HG02973 (cell line): ENCODE measurements at regions not wholly inside any gene's neighbourhood (a gene's known extent, or its start where the extent isn't known, plus 50 kb on each side); places are given as distances from the start of the nearest gene placed in this dataset.
"Not testable (repeated sequence)": the region's sequence is repeated elsewhere in the genome, so short reads cannot be mapped to it uniquely, and the experiment has no call there.

Experiments
- ATAC-seq: cut with Tn5 transposase; IDR thresholded peaks from one replicate; pipeline ENCODE4 v1.9.1; 2021; ENCODE audit warnings: moderate library complexity; ENCODE audit not compliant: unreplicated experiment

DNA sequence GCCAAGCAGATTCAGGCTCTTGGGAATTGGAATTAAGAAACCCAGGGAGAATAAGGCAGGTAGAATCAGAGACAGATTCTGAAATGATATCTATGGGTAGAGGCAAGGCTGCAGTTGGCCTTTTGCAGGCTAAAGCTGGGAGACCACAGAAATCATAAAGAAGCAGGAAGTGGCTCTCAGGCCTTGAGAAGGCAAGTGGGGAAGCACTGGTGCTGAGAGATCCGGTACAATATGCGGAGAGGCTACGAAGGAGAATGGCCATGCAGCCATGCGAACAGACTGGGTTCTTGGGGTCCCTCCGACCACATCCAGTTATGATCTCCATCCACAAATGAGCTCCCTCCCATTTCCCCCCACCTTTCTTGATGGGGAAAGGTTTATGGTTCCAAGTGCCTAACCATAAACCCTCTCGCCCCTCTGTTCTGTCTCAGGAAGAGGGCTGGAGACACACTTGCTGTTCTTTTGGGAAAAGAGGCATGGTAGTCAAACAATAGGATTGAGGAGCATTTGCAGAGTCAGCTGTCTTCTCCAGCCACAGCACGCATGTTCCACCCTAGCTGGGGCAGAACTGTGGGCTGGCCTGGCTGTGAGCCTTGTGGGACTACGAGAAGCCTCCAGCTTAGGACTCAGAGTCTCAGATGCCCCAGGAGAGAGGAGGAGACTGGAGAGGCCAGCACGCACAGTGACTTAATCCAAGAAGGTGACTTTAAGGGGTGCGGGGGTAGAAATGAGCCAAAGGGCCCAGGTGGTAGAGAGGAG lies 99.6 kb downstream of the RPLP1 start:
- ATAC-seq: no peak

DNA sequence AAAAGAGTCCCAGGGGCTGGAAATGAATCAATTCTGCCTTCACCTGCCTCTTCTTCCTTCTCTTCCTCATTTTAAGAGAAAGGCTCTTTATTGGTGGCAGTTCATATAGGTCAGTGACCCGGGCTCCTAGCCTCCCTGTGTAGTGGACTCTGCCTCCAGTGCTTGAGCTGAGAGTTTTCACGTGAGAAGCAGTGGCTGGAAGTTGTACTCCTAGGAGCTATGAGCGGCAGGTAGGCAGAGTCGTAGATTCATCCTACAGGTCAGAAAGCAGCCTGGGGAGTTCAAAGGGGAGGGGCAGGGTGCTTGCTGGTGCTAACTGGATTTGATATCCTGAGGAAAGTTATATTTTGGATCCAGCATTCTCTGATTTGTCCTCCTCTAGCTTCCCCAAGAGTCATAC lies 101.1 kb downstream of the RPLP1 start:
- no peak for ATAC-seq

DNA sequence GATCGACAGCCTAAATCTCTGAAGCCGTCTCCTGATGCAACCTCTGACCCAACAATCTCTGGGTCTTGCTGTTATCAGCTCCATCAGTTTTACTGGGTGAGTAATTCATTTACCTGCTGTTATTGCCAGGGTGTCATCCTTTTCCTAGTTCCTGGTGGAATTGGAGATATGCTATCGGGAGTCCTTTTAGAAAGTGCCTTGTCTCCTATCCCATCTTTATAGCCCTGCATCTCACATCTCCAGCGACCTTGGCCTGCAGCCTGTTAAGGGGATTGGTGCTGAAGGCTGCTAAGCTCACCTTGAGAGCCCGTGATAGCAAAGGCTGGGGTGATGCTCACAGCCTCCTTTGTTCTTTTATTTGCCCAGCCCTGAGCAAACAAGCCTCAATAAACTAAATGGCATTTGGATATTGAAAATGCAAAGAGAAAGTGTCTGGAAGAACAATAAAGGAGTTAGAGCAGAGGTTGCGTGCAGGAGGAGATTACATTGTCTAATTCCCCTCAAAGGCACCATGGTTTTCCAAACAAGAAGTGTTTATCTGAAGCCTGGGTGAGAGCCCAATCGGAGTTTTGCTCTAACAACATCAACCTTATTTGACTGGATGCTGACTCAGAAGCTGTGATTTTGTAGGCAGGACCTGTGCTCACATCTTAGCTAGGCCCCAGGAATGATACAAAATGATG lies 101.8 kb downstream of the RPLP1 start:
- ATAC-seq: no peak

DNA sequence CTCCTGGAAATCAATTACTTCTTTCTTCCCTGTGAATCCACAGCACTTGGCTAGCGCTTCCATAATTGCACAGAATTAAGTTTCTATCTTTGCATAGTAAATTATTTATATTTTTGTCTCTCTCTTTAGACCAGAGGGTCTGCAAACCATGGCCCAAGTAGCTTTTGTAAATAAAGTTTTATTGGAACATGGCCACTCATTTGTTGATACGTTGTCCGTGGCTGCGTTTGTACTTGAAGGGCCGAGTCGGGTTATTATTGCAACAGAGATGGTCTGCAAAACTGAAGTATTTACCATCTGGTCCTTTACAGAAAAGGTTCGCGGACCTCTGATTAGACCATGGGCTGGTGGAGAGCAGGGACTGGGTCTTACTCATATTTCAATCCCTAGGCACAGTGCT lies 102.5 kb downstream of the RPLP1 start:
- no peak for ATAC-seq

DNA sequence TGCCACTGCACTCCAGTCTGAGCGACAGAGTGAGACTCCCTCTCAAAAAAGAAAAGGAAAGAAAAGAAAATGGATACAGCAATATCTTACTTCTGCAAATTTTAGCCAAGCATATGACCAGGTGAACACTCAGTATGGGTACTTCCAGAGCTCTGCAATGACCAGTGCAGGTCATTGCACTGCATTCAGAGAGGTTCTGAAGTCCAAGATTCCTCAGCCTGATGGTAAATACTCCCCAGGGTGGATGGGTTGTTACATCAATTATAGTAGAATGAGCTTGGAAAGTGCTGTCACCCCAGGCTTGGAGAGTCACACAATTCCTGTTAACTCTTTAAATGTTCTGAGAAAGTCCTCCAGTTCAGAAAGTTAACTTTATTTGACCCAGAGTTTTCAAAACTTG lies 103.7 kb downstream of the RPLP1 start:
- ATAC-seq: no peak

DNA sequence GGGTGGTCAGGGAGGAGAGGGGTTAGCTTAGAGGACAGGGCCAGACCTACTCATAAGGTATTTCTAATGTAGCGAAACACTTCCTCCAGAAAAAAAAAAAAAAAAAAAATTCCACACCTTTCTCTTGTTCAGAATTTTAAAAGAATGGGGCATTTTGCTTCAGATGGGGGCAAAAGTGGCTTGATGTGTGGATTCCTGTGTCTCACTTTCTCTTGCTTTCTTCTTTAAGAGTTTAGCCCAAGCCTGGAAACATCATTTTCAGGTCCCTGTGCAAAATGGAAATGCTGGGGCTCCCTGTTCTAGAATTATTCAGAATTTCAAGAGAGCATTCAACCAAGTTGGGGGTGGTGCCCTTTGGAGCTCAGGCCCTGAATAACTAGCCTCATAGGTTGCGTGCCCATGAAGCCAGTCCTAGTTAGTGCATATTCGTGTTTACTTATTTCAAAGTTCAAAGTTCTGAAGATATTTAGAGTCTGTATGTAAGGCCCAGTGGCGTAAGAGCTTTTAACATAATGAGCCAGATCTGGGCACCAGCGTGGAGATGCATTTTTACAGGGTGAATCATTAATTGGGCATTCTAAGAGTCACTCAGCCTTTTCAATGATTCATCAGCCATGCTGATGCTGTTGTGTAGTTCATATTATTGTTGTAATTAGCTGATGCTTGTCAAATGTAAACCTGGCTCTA lies 104.5 kb downstream of the RPLP1 start:
- no peak for ATAC-seq

DNA sequence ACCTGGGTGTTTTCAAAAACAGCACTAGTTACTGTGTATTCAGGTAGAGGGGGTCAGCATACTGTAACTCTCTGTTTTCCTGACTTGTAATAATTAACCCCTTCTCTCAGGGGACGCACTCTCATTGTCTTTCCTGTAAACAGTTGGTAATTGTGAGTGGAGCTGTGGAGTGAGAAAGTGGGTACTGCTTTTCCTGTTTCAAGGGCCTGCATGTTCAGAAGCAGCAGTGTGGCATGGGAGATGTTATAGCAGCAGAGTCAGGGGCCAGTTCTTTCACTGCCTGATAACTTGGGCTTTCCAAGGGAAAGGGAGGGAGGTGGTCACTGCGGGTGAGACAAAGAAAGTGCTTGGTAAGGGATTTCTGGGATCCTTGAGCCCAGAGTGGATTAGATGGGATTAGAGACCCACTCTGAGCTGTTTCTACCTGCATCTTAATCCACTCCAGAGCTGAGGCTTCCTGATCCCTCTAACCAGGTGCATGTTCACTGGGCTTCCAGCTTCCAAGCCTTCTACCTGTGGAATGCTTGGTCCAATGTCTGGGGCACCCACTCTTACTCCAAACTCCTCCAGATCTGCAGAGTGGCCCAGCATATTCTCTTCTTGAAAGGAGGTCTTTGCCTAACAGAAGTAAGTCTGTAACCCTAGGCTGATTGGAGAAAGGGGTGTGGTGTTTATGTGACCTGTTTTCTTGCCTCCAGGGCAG lies 105.2 kb downstream of the RPLP1 start:
- no peak for ATAC-seq

DNA sequence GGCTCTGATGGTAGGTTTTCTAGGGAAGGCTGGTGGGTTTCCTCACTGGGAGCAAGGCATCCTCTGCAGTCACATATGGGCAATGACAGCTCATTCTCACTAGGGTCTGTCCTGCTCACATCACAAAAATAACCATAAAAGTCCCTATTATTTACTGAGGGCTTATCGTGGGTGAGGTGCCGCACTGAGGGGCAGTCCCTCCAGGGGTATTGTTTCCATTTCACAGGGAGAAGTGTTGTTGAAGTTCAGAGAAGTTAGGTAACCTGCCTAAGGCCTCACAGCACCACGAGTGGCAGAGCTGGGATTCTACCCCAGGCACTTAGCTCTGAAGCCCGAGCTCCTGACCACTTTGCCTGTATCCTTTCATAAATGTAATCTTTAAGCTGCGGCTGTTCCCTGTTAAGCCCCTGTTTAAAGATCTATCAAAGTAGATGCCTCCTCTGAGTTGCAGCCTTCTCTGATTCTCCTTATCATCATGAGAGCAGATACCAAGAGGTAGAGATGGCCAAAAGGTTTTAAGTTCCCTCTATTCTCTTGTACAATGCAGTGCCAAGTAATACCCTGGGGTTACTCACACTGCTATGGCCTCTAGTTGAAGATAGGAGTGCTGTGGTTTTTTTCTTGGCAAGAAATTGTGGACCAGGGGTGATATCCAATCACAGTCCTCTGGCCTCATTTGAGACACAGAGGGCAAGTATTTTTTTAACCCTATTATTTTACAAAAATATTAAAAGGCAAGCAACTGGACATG lies 107.0 kb downstream of the RPLP1 start:
- ATAC-seq: no peak

DNA sequence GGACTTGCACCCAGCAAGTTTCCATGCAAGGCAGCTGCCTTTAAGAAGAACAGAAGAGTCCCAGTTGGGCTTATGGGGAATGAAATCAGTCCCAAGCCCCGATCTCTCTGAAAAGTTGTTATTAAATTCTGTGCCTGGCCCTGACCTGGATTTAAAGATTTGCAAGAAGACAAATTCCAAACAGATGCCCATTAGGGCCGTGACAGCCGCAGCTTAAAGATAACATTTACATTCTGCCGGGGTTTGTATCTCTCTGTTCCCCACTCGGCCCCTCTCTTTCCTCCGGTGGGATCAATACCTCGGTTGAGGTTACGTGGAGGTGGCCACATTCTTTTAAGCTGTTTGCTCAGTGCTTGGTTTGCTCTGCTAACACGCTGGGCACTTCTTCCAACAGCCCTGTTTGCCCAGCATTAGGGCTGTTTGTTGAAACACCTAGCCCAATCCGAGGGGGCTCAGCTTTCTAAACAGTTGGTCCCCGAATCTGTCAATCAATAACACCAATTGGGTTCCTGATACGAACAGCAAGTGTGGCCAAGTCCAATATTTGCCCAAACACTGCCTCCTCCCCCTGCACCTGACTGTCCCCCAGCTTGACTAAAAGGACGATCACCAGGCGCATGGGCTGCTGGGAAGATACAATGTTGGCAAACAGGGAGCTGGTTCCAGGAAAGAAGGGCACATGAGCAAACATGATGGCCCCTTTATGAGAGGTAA lies 108.6 kb downstream of the RPLP1 start:
- ATAC-seq: no peak

DNA sequence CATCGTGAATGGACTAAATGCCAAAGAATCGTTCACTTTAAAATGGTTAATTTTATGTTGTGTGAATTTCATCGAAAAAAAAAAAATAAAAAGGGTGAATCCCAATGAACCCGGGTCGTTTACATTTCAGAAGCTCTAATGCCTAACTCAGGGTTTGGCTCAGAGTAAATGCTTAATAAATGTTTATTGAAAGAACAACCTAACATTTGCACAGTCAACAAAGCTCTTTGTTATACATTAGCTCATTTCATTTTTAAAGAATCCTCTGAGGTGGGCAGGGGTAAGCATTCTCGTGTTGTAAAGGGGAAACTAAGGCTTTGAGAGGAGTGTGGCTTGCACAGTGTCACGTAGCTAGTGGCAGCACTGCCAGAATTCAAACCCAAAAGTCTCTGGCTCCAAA lies 109.5 kb downstream of the RPLP1 start:
- no peak for ATAC-seq

DNA sequence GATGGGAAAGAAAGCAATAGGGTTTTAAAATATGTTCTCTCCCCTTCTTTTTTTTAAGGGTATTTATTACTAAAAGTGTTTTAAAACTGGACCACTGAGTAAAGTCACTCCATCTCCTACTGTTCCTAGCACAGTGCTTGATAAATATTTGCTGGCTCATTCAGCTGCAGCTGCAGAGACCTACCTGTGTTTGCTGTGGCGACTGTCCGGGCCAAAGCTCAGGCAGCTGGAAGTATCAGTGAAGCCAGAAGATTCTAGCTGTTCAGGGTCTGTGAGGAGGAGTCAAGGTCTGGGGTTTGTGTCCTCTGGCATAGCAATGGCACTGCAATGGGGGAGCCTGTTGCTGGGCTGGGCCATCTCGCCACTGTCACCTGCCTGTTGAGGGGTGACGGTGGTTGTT lies 109.9 kb downstream of the RPLP1 start:
- no peak for ATAC-seq

DNA sequence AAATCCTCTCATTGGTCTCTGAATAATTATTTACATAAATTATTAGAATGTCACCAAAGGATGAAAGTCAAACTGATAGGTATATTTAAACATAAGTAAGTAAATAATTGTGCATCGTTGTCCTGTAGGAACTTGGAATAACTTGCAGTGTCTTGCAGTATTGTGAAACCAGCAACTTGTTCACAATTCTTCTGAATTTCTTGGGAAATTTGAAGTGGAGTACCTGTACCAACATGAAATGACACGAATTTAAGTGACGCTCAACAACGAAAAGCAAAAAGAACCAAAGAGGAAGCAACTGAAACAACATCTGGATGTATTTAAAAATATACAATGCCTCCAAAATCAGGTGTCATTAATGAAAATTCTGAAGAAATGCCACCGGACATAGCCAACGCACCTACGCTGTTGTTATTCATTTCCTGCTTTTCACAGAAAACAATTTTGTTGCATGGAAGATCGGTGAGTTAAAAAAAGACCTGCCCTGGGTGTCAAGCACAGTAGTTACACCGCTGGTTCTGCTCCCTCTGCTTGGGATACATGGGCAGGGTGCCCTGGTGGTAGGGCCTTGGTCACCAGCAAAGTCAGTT lies 112.5 kb downstream of the RPLP1 start:
- ATAC-seq: no peak

DNA sequence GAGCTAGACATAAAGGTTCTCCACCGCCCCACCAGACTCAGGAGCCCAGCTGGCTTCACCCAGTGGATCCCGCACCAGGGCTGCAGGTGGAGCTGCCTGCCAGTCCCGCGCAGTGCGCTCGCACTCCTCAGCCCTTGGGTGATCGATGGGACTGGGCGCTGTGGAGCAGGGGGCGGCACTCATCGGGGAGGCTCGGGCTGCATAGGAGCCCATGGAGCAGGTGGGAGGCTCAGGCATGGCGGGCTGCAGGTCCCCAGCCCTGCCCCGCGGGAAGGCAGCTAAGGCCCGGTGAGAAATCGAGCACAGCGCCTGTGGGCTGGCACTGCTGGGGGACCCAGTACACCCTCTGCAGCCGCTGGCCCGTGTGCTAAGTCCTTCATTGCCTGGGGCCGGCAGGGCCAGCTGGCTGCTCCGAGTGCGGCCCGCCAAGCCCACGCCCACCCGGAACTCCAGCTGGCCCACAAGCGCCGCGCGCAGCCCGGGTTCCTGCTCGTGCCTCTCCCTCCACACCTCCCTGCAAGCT lies 114.7 kb downstream of the RPLP1 start:
- not testable (repeated sequence) for ATAC-seq

DNA sequence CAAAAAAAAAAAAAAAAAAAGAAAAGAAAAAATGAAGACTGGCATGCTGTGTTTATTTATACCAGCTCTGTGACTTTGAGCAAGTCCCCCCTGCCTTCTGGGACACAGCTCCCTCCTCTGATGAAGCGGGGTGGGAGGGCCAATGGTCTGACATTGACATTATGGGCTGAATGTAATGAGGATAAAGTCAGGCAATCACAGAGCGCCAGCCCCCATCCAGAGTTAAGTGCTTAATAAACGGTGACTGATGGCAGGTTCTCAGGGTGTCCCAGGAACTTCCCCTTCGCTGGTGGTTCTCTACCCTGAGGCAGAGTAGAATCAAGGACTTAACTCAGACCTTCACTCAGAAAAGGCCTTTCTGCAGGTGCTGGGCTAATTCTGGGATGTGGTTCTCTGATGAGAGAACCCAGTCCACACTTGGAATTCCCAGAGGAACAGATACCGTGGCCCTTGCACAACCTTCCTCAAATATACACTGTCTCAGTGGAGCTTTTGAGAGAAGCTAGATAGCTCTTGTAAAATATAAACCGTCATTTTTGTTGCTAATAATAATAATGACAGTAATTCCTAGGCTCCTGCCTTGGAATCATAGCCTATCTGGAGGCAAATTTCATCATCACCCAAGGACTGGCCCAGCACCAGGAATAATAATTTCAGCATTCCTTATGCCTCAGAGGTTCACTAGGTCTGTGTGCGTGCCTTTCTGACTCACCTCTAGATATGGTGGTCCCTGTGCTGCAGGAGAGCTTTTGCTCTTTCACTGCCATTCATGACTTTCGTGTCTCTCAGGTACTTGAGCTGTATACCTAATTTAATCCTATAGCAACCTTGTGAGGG lies 115.8 kb downstream of the RPLP1 start:
- ATAC-seq: no peak

DNA sequence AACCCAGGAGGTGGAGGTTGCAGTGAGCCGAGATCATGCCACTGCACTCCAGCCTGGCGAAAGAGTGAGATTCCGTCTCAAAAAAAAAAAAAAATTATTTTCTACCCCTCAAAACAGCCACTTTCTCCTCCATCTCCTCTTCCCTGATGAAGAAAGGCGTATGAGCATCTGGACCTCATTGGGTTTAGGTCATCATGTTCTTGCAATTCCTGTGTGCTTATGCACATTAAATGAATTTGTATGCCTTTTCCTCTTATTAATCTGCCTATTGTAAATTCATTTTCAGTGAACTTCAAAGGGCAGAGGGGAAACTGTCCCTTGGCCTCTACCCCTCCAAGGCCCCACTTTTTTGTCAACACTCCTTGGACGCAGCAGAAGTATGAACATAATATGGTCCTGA lies 117.8 kb downstream of the RPLP1 start:
- ATAC-seq: no peak

DNA sequence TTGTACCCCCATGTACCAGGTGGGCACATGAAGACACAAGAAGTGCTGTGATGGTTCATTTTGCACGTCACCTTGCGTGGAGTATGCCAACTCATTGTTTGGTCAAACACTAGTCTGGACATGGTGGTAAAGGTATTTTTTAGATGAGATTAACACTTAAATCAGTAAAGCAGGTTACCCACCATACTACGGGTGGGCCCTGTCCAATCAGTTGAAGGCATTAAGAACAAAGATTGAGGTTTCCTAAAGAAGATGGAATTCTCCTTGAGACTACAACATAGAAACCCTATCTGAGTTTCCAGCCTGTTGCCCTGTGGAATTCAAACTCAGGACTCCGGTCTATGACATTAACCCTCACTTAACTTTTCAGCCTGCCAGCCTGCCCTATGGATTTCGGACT lies 118.4 kb downstream of the RPLP1 start:
- no peak for ATAC-seq

DNA sequence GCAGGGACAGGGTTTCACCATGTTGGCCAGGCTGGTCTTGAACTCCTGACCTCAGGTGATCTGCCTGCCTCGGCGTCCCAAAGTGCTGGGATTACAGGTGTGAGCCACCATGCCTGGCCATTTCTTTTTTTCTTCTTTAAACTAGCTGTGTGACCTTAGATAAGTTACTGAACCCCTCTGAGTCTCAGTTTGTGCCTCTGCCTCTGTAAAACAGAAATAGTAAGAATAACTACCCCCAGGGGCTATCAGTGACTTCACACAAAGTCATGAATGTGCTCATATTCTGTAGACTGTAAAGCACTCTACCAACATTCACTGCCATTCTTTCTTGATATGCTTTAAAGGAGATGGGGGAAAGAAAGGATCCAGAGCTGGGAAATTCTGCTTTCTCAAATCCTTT lies 120.7 kb downstream of the RPLP1 start:
- not testable (repeated sequence) for ATAC-seq

DNA sequence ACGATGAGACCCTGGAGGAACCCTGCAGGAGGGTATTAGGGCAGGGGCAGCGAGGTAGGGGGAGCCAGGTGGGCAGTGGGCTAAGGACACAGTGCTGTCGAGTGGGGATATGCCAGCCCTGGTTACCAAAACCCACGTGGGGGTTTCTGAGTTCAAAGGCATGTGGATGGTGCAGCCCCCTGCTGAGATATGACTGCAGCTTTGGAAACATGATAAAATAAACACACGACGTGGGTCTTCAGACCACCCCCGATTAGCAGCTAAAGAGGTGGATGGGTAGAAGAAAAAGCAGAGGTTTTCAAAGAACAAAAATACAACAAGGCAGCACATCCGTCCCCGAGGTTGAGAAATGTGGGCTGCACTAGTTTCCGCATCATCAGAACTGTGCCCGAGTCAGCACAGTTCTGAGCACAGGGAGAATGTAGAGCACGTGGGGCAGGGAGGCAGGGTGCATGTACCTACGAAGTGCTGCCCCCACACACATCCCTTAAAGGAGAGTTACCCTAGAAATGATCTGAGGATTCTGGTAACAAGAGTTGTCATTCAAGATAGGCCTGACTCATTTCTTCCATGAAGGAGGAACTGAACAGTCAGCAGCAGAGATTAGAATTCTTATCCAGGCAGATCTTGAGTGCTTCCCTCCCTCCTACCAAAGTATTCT lies 121.3 kb downstream of the RPLP1 start:
- ATAC-seq: no peak
